Parathyroid adenoma (tissue), 2 donors: ENCODE measurements at regions not wholly inside any gene's neighbourhood (a gene's known extent, or its start where the extent isn't known, plus 50 kb on each side); places are given as distances from the start of the nearest gene placed in this dataset.

ENCODE experiments used
- H2AFZ ChIP-seq: fragments of 300-600 bp; sonication (generic); one replicate; pipeline ENCODE4 v1.7.0; 2017; ENCODE audit warnings: antibody characterized with exemption, mild to moderate bottlenecking
- H3K27ac ChIP-seq: fragments of 300-600 bp; sonication (generic); one replicate; pipeline ENCODE4 v1.7.0; 2017
- H3K27me3 ChIP-seq: fragments of 300-600 bp; sonication (generic); one replicate; pipeline ENCODE4 v1.7.0; 2017; ENCODE audit warnings: low read length; ENCODE audit not compliant: control insufficient read depth, insufficient read depth
- H3K36me3 ChIP-seq: fragments of 300-600 bp; sonication (generic); one replicate; pipeline ENCODE4 v1.7.0; 2017; ENCODE audit warnings: low read length; ENCODE audit not compliant: control insufficient read depth, insufficient read depth
- H3K4me1 ChIP-seq: fragments of 300-600 bp; sonication (generic); one replicate; pipeline ENCODE4 v1.7.0; 2017; ENCODE audit warnings: control low read depth
- H3K4me2 ChIP-seq: fragments of 300-600 bp; sonication (generic); one replicate; pipeline ENCODE4 v1.7.0; 2017; ENCODE audit warnings: low read length
- H3K4me3 ChIP-seq: fragments of 300-600 bp; sonication (generic); one replicate; pipeline ENCODE4 v1.7.0; 2017; ENCODE audit warnings: low read depth, low read length
- H3K79me2 ChIP-seq: fragments of 300-600 bp; sonication (generic); one replicate; pipeline ENCODE4 v1.7.0; 2017; ENCODE audit warnings: control low read depth
- H3K9ac ChIP-seq: fragments of 300-600 bp; sonication (generic); one replicate; pipeline ENCODE4 v1.7.0; 2017; ENCODE audit warnings: mild to moderate bottlenecking
- H3K9me3 ChIP-seq: fragments of 300-600 bp; sonication (generic); one replicate; pipeline ENCODE4 v1.7.0; 2017; ENCODE audit warnings: low read length; ENCODE audit not compliant: control insufficient read depth
- TF ChIP-seq, protein P1 (sequence below): fragments of 300-600 bp; sonication (generic); IDR thresholded peaks from one replicate; pipeline ENCODE4 v1.7.0; 2017; ENCODE audit warnings: antibody characterized with exemption, mild to moderate bottlenecking
- donor health status: primary hyperparathyroidism.

DNA sequence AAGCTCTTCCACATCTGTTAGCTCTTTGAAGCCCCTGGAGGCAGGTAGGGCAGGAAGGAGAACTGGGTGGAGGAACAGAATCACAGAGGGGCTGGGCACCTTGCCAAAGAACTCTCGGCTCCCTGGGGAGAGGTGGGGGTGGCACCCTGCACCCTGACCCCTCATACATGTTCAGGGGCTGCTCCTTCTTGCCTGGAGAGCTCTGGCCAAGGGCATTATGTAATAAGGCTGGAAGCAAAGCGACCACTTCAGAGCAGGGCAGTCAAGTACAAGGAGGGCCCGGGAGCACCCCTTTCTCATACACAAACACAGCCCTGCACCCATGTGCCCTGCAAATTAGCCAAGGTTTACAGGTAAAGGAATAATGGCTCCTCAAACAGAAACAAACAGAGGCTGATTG, 351.9 kb upstream of the TSHZ3 start:
- Histone ChIP-seq H3K79me2 (no peaks in the 10 kb centered on the region), H3K9ac (no peak overlapping the region), H3K4me3 (no peak overlapping the region), H3K36me3 (no peaks in the 10 kb centered on the region), H3K4me1 (no peaks in the 10 kb centered on the region), H3K9me3 (no peaks in the 10 kb centered on the region), H3K27ac (no peak overlapping the region), H3K27me3 (no peaks in the 10 kb centered on the region), H2AFZ (no peak overlapping the region), H3K4me2 (no peak overlapping the region)
- TF ChIP-seq, protein P1, sequence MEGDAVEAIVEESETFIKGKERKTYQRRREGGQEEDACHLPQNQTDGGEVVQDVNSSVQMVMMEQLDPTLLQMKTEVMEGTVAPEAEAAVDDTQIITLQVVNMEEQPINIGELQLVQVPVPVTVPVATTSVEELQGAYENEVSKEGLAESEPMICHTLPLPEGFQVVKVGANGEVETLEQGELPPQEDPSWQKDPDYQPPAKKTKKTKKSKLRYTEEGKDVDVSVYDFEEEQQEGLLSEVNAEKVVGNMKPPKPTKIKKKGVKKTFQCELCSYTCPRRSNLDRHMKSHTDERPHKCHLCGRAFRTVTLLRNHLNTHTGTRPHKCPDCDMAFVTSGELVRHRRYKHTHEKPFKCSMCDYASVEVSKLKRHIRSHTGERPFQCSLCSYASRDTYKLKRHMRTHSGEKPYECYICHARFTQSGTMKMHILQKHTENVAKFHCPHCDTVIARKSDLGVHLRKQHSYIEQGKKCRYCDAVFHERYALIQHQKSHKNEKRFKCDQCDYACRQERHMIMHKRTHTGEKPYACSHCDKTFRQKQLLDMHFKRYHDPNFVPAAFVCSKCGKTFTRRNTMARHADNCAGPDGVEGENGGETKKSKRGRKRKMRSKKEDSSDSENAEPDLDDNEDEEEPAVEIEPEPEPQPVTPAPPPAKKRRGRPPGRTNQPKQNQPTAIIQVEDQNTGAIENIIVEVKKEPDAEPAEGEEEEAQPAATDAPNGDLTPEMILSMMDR, result no peak

- Histone ChIP-seq H3K9me3 (no peaks in the 10 kb centered on the region), H3K27me3 (no peaks in the 10 kb centered on the region), H3K36me3 (no peaks in the 10 kb centered on the region), H2AFZ (no peak overlapping the region), H3K9ac (no peak overlapping the region), H3K27ac (no peak overlapping the region), H3K4me2 (no peak overlapping the region), H3K4me1 (no peaks in the 10 kb centered on the region), H3K79me2 (no peaks in the 10 kb centered on the region), H3K4me3 (no peak overlapping the region)
- TF ChIP-seq, protein P1, result no peak
Measured at GRCh38 chr19:31705656-31706055, 356.4 kb upstream of the TSHZ3 start.

DNA sequence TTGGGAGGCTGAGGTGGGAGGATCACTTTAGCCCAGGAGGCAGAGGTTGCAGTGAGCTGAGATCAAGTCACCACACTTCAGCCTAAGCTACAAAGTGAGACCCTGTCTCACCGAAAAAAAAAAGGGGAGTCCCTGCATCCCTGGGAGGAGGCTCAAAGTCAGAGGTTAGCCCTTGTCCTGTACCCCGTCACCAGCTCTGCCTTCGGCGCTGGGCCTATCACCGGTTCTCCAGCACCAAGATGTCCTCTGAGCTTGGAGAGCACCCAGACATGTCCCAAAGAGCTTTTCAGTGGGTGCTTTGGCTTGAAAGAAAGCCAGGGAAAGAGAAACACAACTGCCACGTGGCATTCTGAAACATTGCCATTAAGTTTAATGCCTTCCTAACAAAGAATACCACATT, 356.9 kb upstream of the TSHZ3 start:
- H3K27me3 ChIP-seq, result no peaks in the 10 kb centered on the region
- no peak overlapping the region for H2AFZ ChIP-seq
- TF ChIP-seq, protein P1, result no peak
- no peak overlapping the region for H3K9ac ChIP-seq
- no peaks in the 10 kb centered on the region for H3K79me2 ChIP-seq
- no peaks in the 10 kb centered on the region for H3K9me3 ChIP-seq
- no peaks in the 10 kb centered on the region for H3K4me1 ChIP-seq
- no peak overlapping the region for H3K4me2 ChIP-seq
- H3K27ac ChIP-seq, result no peak overlapping the region
- H3K4me3 ChIP-seq, result no peak overlapping the region
- H3K36me3 ChIP-seq, result no peaks in the 10 kb centered on the region

DNA sequence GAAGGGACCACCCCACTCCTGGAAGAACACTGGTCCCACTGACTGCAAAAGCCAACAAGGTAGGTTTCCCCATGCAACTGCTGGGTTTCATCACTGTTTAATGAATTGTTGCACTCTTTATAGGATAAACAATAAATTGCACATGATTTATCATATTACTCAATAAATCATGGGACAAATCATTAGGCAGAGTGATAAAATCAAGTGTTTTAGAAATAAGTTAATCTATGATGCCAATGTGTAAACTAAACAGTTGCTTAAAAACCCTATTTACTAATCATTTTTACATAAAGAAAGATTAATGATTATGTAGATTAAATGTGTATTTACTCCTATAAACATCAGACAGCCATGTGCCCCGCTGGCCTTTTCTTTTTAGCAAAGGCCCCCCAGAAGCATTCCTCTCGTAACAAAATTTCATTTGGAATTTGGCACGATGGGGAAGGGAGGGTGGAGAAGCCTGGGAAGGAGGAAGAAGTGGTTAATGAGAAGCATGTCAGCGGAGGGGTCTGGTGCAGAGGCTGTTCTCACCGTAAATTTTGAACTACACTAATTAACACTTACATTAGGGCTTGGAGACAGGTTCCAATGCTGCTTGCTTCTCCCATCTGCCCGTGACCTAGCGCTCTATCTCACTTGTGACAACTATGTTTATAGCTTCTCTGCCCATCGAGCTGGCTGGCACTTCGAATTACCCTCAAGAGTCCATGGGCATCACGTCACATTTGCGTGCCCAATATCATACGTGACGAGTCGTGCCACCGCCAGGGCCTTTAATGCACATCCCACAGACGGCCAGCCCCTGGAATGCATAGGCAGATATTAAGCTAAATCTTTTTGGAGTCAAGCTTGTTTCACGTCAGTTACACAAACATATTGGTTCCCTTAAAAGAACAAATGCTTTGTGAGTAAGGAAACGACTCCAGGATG, 357.7 kb upstream of the TSHZ3 start:
- no peak overlapping the region for H3K27ac ChIP-seq
- H3K9me3 ChIP-seq, result no peaks in the 10 kb centered on the region
- H3K9ac ChIP-seq, result no peak overlapping the region
- TF ChIP-seq, protein P1, result no peak
- H3K36me3 ChIP-seq, result no peaks in the 10 kb centered on the region
- no peaks in the 10 kb centered on the region for H3K27me3 ChIP-seq
- no peak overlapping the region for H3K4me3 ChIP-seq
- no peak overlapping the region for H3K4me2 ChIP-seq
- H3K4me1 ChIP-seq, result no peaks in the 10 kb centered on the region
- H3K79me2 ChIP-seq, result no peaks in the 10 kb centered on the region
- H2AFZ ChIP-seq, result no peak overlapping the region

DNA sequence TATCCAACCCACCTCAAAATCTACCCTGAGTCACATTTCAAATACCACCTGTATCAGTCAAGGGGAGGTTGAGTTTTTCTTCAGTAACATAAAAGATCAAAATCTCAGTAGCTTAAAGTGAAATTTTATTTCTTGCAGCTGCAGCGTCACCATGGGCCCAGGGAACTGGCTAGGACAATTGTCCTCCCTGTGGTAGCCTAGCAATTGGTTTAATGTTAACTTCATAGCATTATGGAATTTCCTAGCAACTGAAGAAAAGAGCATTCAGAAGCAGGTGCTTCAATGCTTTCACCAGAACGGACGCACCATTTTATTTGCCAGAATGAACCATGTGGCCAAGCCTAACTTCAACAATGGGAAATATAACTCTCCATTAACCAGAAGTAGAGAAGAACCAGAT, 359.3 kb upstream of the TSHZ3 start:
- H3K27ac ChIP-seq, result no peak overlapping the region
- no peak overlapping the region for H3K9ac ChIP-seq
- H3K79me2 ChIP-seq, result no peaks in the 10 kb centered on the region
- H2AFZ ChIP-seq, result no peak overlapping the region
- H3K4me2 ChIP-seq, result no peak overlapping the region
- H3K9me3 ChIP-seq, result no peaks in the 10 kb centered on the region
- no peak overlapping the region for H3K4me3 ChIP-seq
- no peaks in the 10 kb centered on the region for H3K27me3 ChIP-seq
- H3K4me1 ChIP-seq, result no peaks in the 10 kb centered on the region
- TF ChIP-seq, protein P1, result no peak
- H3K36me3 ChIP-seq, result no peaks in the 10 kb centered on the region
